DOHH2 (cell line): ENCODE measurements at regions not wholly inside any gene's neighbourhood (a gene's known extent, or its start where the extent isn't known, plus 50 kb on each side); places are given as distances from the start of the nearest gene placed in this dataset.

ENCODE experiments used
- H3F3A ChIP-seq: fragments of 200-600 bp; sonication (generic), shearing (Covaris generic); 2 replicates; pipeline ENCODE4 v1.6.0; 2016; ENCODE audit warnings: antibody characterized with exemption, mild to moderate bottlenecking; ENCODE audit not compliant: control insufficient read depth, insufficient read depth
- H3K27ac ChIP-seq: fragments of 200-600 bp; sonication (generic); 2 replicates; pipeline ENCODE4 v1.5.1; 2014; ENCODE audit warnings: low read depth, mild to moderate bottlenecking, low read length, moderate library complexity
- H3K27me3 ChIP-seq: fragments of 200-600 bp; sonication (generic); 2 replicates; pipeline ENCODE4 v1.6.1; 2014; ENCODE audit warnings: mild to moderate bottlenecking, low read length, mixed read lengths; ENCODE audit not compliant: control insufficient read depth
- H3K36me3 ChIP-seq: fragments of 200-600 bp; sonication (generic); 2 replicates; pipeline ENCODE4 v1.6.1; 2014; ENCODE audit warnings: mild to moderate bottlenecking, low read length, moderate library complexity, mixed read lengths; ENCODE audit not compliant: control insufficient read depth
- H3K4me1 ChIP-seq: fragments of 200-600 bp; sonication (generic); 2 replicates; pipeline ENCODE4 v1.6.1; 2014; ENCODE audit warnings: mild to moderate bottlenecking, low read length, mixed read lengths; ENCODE audit not compliant: control insufficient read depth
- H3K4me2 ChIP-seq: fragments of 200-600 bp; sonication (generic); 2 replicates; pipeline ENCODE4 v1.6.0; 2014; ENCODE audit warnings: mild to moderate bottlenecking, low read length, moderate library complexity
- H3K4me3 ChIP-seq: fragments of 200-600 bp; sonication (generic); 2 replicates; pipeline ENCODE4 v1.5.1; 2014; ENCODE audit warnings: mild to moderate bottlenecking, low read length, mixed read lengths
- H3K79me2 ChIP-seq: fragments of 200-600 bp; sonication (generic); 2 replicates; pipeline ENCODE4 v1.6.1; 2014; ENCODE audit warnings: mild to moderate bottlenecking, low read length, mixed read lengths; ENCODE audit not compliant: control insufficient read depth
- H3K9me2 ChIP-seq: fragments of 200-600 bp; sonication (generic); replicated peaks from 2 replicates; pipeline ENCODE4 v1.6.1; 2014; ENCODE audit warnings: mild to moderate bottlenecking, low read length, mixed read lengths; ENCODE audit not compliant: control insufficient read depth
- H3K9me3 ChIP-seq: fragments of 200-600 bp; sonication (generic); 2 replicates; pipeline ENCODE4 v1.6.1; 2014; ENCODE audit warnings: antibody characterized with exemption, low read length, mixed read lengths; ENCODE audit not compliant: control insufficient read depth, insufficient read depth
- H4K20me1 ChIP-seq: fragments of 200-600 bp; sonication (generic); 2 replicates; pipeline ENCODE4 v1.6.0; 2014; ENCODE audit warnings: low read depth, mild to moderate bottlenecking, antibody characterized with exemption, low read length, moderate library complexity; ENCODE audit not compliant: control insufficient read depth, insufficient read depth
- EZH2phosphoT487 ChIP-seq: fragments of 200-600 bp; sonication (generic); IDR thresholded peaks from 2 replicates; pipeline ENCODE4 v1.6.1; 2017; ENCODE audit warnings: borderline replicate concordance, mild to moderate bottlenecking, antibody characterized with exemption, low read length, moderate library complexity, mixed read lengths
- TF ChIP-seq, protein P1 (sequence below): fragments of 200-600 bp; sonication (generic); IDR thresholded peaks from one replicate; pipeline ENCODE4 v1.5.1; 2014; ENCODE audit warnings: antibody characterized with exemption, mild to moderate bottlenecking, low read depth, low read length; ENCODE audit not compliant: poor library complexity, severe bottlenecking

DNA sequence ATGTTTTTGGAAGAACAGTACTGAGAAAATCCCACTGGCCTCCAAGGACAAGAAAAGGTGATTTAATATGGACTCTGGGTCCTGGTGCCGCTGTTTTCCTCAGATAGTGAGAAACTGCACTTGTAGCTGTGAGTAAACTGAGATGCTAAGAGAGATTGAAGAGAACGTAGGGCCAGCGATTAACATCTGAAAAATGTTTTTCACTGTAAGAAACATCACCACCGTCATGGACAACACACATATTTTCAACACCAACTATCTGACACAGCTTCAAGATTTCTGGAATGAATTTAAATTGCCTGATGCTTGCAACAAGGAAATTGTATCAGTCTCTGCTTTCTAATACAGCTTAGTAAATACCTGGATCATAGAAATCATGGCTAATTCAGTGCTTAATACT is 158.2 kb upstream of the SMIM31 start:
- H3K9me2 ChIP-seq: no peaks in the 10 kb centered on the region
- H3K9me3 ChIP-seq: no peaks in the 10 kb centered on the region
- H4K20me1 ChIP-seq: no peaks in the 10 kb centered on the region
- H3K36me3 ChIP-seq: no peaks in the 10 kb centered on the region
- no peak overlapping the region for H3K27ac ChIP-seq
- H3K4me3 ChIP-seq: no peak overlapping the region
- no peak overlapping the region for H3K4me2 ChIP-seq
- no peaks in the 10 kb centered on the region for H3F3A ChIP-seq
- H3K4me1 ChIP-seq: no peaks in the 10 kb centered on the region
- no peak for TF ChIP-seq EZH2phosphoT487
- TF ChIP-seq, protein P1, sequence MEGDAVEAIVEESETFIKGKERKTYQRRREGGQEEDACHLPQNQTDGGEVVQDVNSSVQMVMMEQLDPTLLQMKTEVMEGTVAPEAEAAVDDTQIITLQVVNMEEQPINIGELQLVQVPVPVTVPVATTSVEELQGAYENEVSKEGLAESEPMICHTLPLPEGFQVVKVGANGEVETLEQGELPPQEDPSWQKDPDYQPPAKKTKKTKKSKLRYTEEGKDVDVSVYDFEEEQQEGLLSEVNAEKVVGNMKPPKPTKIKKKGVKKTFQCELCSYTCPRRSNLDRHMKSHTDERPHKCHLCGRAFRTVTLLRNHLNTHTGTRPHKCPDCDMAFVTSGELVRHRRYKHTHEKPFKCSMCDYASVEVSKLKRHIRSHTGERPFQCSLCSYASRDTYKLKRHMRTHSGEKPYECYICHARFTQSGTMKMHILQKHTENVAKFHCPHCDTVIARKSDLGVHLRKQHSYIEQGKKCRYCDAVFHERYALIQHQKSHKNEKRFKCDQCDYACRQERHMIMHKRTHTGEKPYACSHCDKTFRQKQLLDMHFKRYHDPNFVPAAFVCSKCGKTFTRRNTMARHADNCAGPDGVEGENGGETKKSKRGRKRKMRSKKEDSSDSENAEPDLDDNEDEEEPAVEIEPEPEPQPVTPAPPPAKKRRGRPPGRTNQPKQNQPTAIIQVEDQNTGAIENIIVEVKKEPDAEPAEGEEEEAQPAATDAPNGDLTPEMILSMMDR: no peak
- H3K27me3 ChIP-seq: no peaks in the 10 kb centered on the region
- no peaks in the 10 kb centered on the region for H3K79me2 ChIP-seq

DNA sequence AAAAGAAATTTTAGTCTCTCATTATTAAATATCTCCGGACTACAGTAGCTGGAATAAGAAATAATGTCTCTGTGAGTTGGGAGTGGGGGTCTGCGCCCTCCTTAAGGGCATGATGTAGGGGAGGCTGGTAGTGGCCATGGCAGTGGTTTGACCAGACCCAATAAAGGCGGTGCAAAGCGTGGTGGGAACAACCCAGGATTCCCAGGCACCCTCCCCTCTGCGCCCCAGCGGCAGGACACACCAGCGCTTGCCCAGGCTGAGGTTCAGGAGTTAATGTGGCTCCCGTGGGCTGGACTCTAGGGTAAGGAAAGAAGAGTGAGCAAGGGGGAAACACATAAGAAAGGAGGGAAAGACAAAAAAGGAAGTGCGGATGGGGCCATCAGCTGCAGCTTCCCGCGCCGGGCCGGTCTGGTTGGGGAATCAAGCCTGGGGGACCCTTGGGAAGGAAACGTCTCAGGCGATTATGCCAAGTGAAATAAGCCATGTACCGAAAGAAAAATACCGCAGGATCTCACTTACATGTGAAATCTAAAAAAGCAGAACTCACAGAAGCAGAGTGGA is 157.5 kb upstream of the SMIM31 start:
- H3K4me3 ChIP-seq: no peak overlapping the region
- H3K9me2 ChIP-seq: no peaks in the 10 kb centered on the region
- no peak for TF ChIP-seq EZH2phosphoT487
- TF ChIP-seq, protein P1: no peak
- H3K4me2 ChIP-seq: no peak overlapping the region
- H3K79me2 ChIP-seq: no peaks in the 10 kb centered on the region
- H3K27ac ChIP-seq: no peak overlapping the region
- no peaks in the 10 kb centered on the region for H3K27me3 ChIP-seq
- no peaks in the 10 kb centered on the region for H3K9me3 ChIP-seq
- H3K36me3 ChIP-seq: no peaks in the 10 kb centered on the region
- H3K4me1 ChIP-seq: no peaks in the 10 kb centered on the region
- H4K20me1 ChIP-seq: no peaks in the 10 kb centered on the region
- H3F3A ChIP-seq: no peaks in the 10 kb centered on the region

DNA sequence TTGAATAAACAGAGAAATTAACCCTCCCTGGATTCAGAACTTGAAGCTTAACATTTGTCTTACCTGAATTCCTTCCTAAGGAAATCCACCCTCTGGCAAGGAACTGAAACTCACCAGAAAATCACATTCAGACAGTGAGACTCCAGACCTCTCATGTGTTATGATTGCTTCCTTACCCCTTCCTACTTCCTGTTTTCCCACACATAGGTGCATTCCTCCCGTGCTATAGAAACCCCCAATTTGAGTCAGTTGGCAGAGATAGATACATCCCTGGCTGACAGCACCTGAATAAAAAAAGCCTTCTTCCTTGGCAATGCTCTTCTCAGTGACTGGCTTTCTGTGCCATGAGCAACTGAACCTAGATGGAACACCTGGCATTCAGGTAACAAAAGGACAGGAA is 157.0 kb upstream of the SMIM31 start:
- Histone ChIP-seq H3F3A (no peaks in the 10 kb centered on the region), H3K4me1 (no peaks in the 10 kb centered on the region), H3K27me3 (no peaks in the 10 kb centered on the region), H4K20me1 (no peaks in the 10 kb centered on the region), H3K9me3 (no peaks in the 10 kb centered on the region), H3K4me2 (no peak overlapping the region), H3K27ac (no peak overlapping the region), H3K9me2 (no peaks in the 10 kb centered on the region), H3K4me3 (no peak overlapping the region), H3K79me2 (no peaks in the 10 kb centered on the region), H3K36me3 (no peaks in the 10 kb centered on the region)
- TF ChIP-seq, protein P1: no peak
- TF ChIP-seq EZH2phosphoT487: no peak
